ENCODE measurements at regions not wholly inside any gene's neighbourhood (a gene's known extent, or its start where the extent isn't known, plus 50 kb on each side); places are given as distances from the start of the nearest gene placed in this dataset.

DNA sequence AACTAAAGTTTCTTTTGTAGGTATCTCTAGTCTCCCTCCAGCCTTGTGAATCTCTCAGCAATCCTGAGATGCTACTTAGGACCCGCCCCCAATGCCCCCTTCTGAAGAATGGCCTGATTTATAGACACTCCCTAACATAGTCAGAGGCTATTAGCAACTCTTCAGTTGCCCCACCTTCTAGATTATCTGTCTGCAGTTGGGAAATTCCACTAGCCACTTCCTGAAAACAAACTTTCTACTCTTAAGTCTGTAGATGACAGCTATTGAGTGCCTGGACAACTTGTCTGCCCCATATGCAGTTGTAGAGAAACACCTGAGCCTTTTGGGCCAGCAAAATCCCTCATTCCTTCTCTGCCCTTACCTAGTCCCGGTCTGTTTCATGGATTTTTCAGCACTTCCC is 188.2 kb upstream of the PREP start:
- no peaks in the 10 kb centered on the region for H3K27me3 ChIP-seq (ENCODE audit: insufficient read depth, low read length)
- no peak overlapping the region for H3K9ac ChIP-seq (ENCODE audit: low read depth, low read length)
- H3K27ac ChIP-seq (ENCODE audit: low read length) = no peak overlapping the region
- H3K9me3 ChIP-seq (ENCODE audit: insufficient read depth, low read depth, low read length) = no peaks in the 10 kb centered on the region
- no peak overlapping the region for H3K4me3 ChIP-seq (ENCODE audit: low read length)
- H3K4me1 ChIP-seq (ENCODE audit: insufficient read depth, low read length) = peaks cover 19% of the 10 kb centered on the region
- H3K36me3 ChIP-seq (ENCODE audit: insufficient read depth, low read depth, low read length) = no peaks in the 10 kb centered on the region

DNA sequence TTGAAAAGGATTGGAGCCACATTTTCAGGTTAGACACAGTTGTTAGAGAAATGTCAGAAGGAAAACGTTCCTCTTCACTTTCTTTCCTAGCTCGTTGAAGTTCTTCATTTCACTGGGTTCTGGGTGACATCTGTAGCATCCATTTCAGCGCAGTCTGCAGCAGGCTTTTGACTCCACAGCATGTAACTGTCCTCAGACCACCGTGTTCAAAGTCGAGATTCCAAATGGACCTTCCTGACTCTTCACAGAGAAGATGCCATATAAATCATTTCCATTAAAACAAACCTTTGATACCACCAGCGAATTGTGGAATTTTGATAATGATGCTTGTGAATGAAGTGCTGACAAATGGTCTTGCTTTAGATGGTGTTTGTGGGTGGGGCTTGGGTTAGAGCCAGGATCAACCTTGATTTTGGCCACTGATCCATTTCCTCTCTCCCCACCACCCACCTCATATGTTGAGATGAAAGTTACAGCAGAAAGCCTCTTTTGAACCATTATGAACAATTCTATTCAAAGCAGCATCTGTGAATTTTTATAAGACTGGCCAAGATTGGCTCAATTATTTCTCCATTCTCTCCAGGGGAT is 185.3 kb upstream of the PREP start:
- Histone ChIP-seq H3K4me3 (ENCODE audit: low read length) (no peak overlapping the region), H3K27ac (ENCODE audit: low read length) (no peak overlapping the region)

DNA sequence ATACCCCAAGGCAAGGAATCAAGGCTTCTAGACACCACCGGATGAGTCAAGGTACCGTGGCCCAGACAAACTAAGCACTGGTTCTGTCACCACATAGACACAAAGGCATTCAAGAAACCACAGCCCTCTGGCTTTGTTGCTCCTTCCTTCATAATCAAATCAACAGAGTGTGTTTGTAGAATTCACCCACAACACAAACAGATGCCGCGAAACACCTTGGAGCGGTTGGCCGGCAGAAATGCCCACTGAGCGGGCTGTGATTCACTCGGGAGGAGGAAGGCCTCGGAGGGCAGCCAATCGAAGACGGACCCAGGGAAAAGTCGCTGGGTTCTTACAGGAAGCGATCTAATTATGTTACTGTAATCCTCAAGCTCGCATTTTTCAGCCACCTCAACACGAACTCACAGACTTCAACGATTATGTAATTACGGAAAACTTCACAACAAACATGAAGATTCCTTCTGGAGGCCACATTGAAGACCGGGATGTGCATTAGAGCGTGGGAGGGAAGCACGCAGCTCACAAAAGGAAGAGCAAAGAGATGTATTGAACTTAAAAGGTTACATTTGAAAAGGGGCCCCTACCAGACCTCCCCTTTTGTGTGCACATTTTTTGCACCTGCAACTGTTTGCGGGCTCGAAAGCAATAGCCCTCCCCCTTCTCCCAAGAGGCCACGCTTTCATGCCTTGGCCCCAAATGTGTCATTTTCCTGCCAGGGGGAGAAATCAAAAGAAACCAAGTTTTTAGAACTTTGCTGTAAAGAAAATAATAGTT is 184.7 kb upstream of the PREP start:
- H3K4me3 ChIP-seq (ENCODE audit: low read length) = no peak overlapping the region
- no peak overlapping the region for H3K27ac ChIP-seq (ENCODE audit: low read length)
- peaks cover 3% of the 10 kb centered on the region; the same call in 1 of the 2 replicates for H3K4me1 ChIP-seq (ENCODE audit: insufficient read depth, low read length)
- no peaks in the 10 kb centered on the region for H3K27me3 ChIP-seq (ENCODE audit: insufficient read depth, low read length)
- no peaks in the 10 kb centered on the region for H3K9me3 ChIP-seq (ENCODE audit: insufficient read depth, low read depth, low read length)
- no peak overlapping the region for H3K9ac ChIP-seq (ENCODE audit: low read depth, low read length)
- no peaks in the 10 kb centered on the region for H3K36me3 ChIP-seq (ENCODE audit: insufficient read depth, low read depth, low read length)

More for the DNA sequence above, 185.3 kb upstream of the PREP start:
- H3K27me3 ChIP-seq (ENCODE audit: insufficient read depth, low read length) = no peaks in the 10 kb centered on the region
- no peak overlapping the region for H3K9ac ChIP-seq (ENCODE audit: low read depth, low read length)
- H3K9me3 ChIP-seq (ENCODE audit: insufficient read depth, low read depth, low read length) = no peaks in the 10 kb centered on the region
- H3K4me1 ChIP-seq (ENCODE audit: insufficient read depth, low read length) = peaks cover 9% of the 10 kb centered on the region
- no peaks in the 10 kb centered on the region for H3K36me3 ChIP-seq (ENCODE audit: insufficient read depth, low read depth, low read length)

DNA sequence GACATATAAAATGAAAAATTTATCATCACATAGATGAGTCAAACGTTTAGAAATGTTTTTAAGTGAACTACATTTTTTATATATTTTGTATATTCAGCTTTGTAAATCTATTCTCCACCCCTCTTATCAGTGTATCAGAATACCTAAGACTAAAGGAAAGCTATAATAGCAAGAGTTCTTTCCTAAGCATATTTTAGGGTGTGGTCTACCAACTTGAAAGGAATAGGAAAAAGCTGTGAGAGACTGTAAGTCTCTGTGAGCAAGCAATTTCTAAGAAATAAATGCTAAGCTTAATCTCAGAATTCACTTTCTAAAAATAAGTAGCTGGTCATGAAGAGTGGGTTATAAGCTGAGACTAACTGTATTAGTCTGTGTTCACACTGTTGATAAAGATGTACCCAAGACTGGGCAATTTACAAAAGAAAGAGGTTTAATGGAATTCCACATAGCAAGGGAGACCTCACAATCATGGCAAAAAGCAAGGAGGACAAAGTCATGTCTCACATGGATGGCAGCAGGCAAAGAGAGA is 175.4 kb upstream of the PREP start:
- H3K4me3 ChIP-seq (ENCODE audit: low read length) = no peak overlapping the region
- H3K9me3 ChIP-seq (ENCODE audit: insufficient read depth, low read depth, low read length) = no peaks in the 10 kb centered on the region
- no peaks in the 10 kb centered on the region for H3K27me3 ChIP-seq (ENCODE audit: insufficient read depth, low read length)
- H3K27ac ChIP-seq (ENCODE audit: low read length) = no peak overlapping the region
- no peaks in the 10 kb centered on the region for H3K36me3 ChIP-seq (ENCODE audit: insufficient read depth, low read depth, low read length)
- H3K9ac ChIP-seq (ENCODE audit: low read depth, low read length) = no peak overlapping the region
- no peaks in the 10 kb centered on the region for H3K4me1 ChIP-seq (ENCODE audit: insufficient read depth, low read length)

DNA sequence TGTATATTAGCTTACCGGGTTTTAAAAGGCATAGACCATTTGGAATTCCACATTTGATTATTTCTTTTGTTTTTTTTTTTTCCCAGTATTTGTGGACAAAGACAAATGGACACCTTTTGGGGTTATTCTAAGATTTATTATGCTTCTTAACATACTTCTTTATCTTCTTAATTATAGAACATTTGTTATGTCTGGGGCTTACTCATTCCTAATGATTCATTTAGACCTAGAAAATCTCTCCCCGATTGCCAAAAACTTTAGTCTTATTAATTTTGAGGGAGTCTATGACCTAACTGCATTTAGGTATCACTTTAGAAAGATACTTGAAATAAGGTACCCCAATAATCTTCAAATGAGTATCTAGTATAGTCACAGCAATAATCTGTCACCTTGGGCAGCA is 170.7 kb upstream of the PREP start:
- H3K4me3 ChIP-seq (ENCODE audit: low read length) = no peak overlapping the region
- no peak overlapping the region for H3K27ac ChIP-seq (ENCODE audit: low read length)
- no peak overlapping the region for H3K9ac ChIP-seq (ENCODE audit: low read depth, low read length)

DNA sequence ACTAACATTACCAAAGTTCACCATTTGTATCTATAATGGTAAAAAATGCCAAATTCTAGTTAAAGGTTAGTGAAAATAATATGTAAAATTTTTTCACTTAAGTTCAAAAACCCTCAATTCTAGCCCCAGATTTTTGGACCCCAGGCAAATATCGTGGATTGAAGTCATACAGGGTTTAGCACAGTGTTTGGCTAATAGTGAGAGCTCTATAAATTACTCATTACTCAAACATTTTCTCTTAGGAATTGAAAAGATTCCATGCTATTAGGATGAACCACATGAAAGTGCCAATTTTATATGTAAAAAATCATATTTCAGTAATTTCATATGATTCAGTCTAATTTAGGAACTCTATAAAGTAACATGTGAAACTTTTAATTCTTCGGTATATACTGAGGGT is 170.3 kb upstream of the PREP start:
- no peak overlapping the region for H3K9ac ChIP-seq (ENCODE audit: low read depth, low read length)
- H3K27ac ChIP-seq (ENCODE audit: low read length) = no peak overlapping the region
- H3K27me3 ChIP-seq (ENCODE audit: insufficient read depth, low read length) = no peaks in the 10 kb centered on the region
- no peak overlapping the region for H3K4me3 ChIP-seq (ENCODE audit: low read length)
- H3K4me1 ChIP-seq (ENCODE audit: insufficient read depth, low read length) = no peaks in the 10 kb centered on the region
- H3K9me3 ChIP-seq (ENCODE audit: insufficient read depth, low read depth, low read length) = no peaks in the 10 kb centered on the region
- H3K36me3 ChIP-seq (ENCODE audit: insufficient read depth, low read depth, low read length) = no peaks in the 10 kb centered on the region

More for the DNA sequence above, 170.7 kb upstream of the PREP start:
- no peaks in the 10 kb centered on the region for H3K9me3 ChIP-seq (ENCODE audit: insufficient read depth, low read depth, low read length)
- H3K27me3 ChIP-seq (ENCODE audit: insufficient read depth, low read length) = no peaks in the 10 kb centered on the region
- H3K4me1 ChIP-seq (ENCODE audit: insufficient read depth, low read length) = no peaks in the 10 kb centered on the region
- no peaks in the 10 kb centered on the region for H3K36me3 ChIP-seq (ENCODE audit: insufficient read depth, low read depth, low read length)

DNA sequence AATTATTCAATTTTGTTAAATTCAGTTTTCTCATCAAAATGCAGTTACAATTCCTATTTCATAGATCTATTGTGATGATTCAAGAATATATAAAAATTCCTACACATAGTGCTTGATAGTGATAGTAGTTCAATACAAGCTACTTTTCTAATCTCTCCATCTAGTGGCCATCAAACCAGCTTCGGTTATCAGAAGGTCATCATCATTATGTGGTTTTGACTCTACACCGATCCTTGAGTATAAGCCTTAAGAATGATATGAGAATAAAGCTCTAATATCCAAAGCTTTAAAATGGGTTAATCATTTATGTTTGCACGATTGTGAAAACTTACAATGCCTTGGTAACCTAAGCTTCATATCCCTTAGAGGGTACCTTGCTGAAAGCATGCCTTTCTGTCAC is 167.5 kb upstream of the PREP start:
- Histone ChIP-seq H3K4me3 (ENCODE audit: low read length) (no peak overlapping the region), H3K9me3 (ENCODE audit: insufficient read depth, low read depth, low read length) (no peaks in the 10 kb centered on the region)

DNA sequence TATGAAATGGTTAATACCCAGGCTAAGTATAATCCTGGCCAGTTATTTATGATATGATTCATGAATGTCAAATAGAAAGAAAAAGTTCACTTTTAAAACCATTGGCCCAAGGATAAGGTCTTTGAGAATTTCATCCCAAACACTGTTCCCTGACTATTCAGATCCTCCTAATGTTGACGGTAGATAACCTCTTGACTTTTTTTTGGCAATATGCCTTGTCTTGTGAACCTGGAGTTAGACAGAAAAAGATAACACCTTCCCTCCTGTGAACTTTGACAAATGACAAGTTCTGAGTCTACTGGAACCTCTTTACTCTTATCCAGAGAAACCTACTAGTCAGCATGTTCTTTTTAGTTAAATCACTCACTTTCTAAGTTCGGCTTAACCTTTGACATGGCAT is 166.8 kb upstream of the PREP start:
- Histone ChIP-seq H3K36me3 (ENCODE audit: insufficient read depth, low read depth, low read length) (no peaks in the 10 kb centered on the region), H3K27ac (ENCODE audit: low read length) (no peak overlapping the region), H3K9me3 (ENCODE audit: insufficient read depth, low read depth, low read length) (no peaks in the 10 kb centered on the region), H3K27me3 (ENCODE audit: insufficient read depth, low read length) (no peaks in the 10 kb centered on the region), H3K4me3 (ENCODE audit: low read length) (no peak overlapping the region), H3K4me1 (ENCODE audit: insufficient read depth, low read length) (no peaks in the 10 kb centered on the region), H3K9ac (ENCODE audit: low read depth, low read length) (no peak overlapping the region)

More for the DNA sequence above, 167.5 kb upstream of the PREP start:
- no peaks in the 10 kb centered on the region for H3K27me3 ChIP-seq (ENCODE audit: insufficient read depth, low read length)
- no peak overlapping the region for H3K27ac ChIP-seq (ENCODE audit: low read length)
- no peaks in the 10 kb centered on the region for H3K36me3 ChIP-seq (ENCODE audit: insufficient read depth, low read depth, low read length)
- H3K4me1 ChIP-seq (ENCODE audit: insufficient read depth, low read length) = no peaks in the 10 kb centered on the region
- H3K9ac ChIP-seq (ENCODE audit: low read depth, low read length) = no peak overlapping the region

DNA sequence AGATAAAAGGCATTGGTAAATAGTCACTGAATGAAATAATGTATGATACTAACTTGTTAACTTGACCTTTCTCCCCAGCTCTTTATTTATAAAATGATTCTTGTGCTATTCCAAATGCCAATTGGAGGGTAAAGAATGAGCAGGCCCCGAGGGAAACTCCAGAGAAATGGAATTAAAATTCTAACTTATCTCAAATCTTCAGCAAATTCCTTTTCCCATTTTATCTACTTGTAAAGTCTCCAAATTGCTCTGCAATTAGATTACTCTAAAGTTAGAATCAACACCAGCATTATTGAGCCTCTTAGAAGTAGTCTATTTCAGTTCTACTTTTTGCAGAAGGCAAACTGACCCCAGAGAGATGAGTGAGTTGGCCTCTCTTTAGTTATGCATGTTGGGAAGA is 165.9 kb upstream of the PREP start:
- no peaks in the 10 kb centered on the region for H3K4me1 ChIP-seq (ENCODE audit: insufficient read depth, low read length)
- no peak overlapping the region for H3K9ac ChIP-seq (ENCODE audit: low read depth, low read length)
- no peaks in the 10 kb centered on the region for H3K9me3 ChIP-seq (ENCODE audit: insufficient read depth, low read depth, low read length)
- no peak overlapping the region for H3K27ac ChIP-seq (ENCODE audit: low read length)
- no peaks in the 10 kb centered on the region for H3K27me3 ChIP-seq (ENCODE audit: insufficient read depth, low read length)
- H3K36me3 ChIP-seq (ENCODE audit: insufficient read depth, low read depth, low read length) = no peaks in the 10 kb centered on the region
- no peak overlapping the region for H3K4me3 ChIP-seq (ENCODE audit: low read length)

DNA sequence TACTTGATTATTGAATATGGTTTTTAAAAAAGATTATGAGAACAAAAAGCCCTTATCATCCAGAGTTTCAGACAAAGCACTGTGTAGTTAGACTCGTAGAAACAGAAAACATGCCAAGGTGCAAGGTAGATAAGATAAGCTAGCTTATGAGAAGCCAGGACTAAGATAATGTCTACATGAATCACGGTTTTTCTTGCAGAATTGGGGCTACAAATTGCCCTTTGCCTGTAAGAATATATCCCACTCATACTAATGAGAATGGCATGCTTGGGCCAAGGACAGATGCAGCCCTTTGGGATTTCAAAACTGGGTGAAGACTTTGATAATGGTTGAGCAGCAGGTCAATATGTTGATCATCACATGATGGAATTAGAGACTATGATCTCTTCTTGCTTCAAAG is 165.3 kb upstream of the PREP start:
- no peak overlapping the region for H3K4me3 ChIP-seq (ENCODE audit: low read length)
- no peaks in the 10 kb centered on the region for H3K9me3 ChIP-seq (ENCODE audit: insufficient read depth, low read depth, low read length)
- no peaks in the 10 kb centered on the region for H3K36me3 ChIP-seq (ENCODE audit: insufficient read depth, low read depth, low read length)
- H3K27me3 ChIP-seq (ENCODE audit: insufficient read depth, low read length) = no peaks in the 10 kb centered on the region
- H3K9ac ChIP-seq (ENCODE audit: low read depth, low read length) = no peak overlapping the region
- no peak overlapping the region for H3K27ac ChIP-seq (ENCODE audit: low read length)
- no peaks in the 10 kb centered on the region for H3K4me1 ChIP-seq (ENCODE audit: insufficient read depth, low read length)

DNA sequence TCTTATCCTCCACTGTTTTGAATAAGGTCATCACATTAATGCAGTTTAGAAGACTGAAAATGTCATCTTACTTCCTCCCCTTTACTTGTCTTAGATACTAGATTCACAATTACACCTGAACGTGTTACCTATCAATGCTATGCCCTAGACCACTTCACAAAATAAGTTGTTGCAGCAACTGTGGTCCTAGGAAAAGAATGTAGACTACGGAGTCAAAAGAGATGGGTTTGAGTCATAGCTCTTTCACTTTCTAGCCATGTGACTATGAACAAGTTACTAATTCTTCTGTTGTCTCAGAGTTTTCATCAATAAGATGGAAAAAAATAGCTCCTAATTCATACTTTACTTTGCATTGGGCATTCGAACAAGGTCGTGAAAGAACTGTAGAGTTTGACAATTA is 164.3 kb upstream of the PREP start:
- no peaks in the 10 kb centered on the region for H3K36me3 ChIP-seq (ENCODE audit: insufficient read depth, low read depth, low read length)
- H3K9me3 ChIP-seq (ENCODE audit: insufficient read depth, low read depth, low read length) = no peaks in the 10 kb centered on the region
- no peaks in the 10 kb centered on the region for H3K4me1 ChIP-seq (ENCODE audit: insufficient read depth, low read length)
- no peaks in the 10 kb centered on the region for H3K27me3 ChIP-seq (ENCODE audit: insufficient read depth, low read length)
- H3K9ac ChIP-seq (ENCODE audit: low read depth, low read length) = no peak overlapping the region
- no peak overlapping the region for H3K4me3 ChIP-seq (ENCODE audit: low read length)
- no peak overlapping the region for H3K27ac ChIP-seq (ENCODE audit: low read length)

DNA sequence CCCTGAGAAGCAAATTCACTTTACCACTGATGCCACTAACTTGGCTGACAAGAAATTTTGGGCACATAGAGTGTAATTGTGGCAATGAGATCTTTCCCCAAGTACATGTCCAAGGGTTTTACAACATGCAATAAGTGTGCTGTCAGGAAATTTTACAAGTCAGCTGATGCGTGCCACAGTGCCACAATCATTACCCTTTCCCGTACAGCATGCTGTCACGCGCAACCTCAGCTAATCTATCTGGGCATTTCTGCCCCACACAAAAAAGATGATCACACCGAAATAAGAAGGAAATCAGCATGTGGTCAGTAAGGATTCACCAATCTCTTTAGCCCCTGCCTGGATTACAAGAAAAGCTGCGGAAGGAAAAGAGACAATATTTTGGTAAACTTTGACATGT is 163.6 kb upstream of the PREP start:
- no peak overlapping the region for H3K9ac ChIP-seq (ENCODE audit: low read depth, low read length)
- H3K9me3 ChIP-seq (ENCODE audit: insufficient read depth, low read depth, low read length) = no peaks in the 10 kb centered on the region
- H3K27me3 ChIP-seq (ENCODE audit: insufficient read depth, low read length) = no peaks in the 10 kb centered on the region
- H3K4me1 ChIP-seq (ENCODE audit: insufficient read depth, low read length) = no peaks in the 10 kb centered on the region
- H3K36me3 ChIP-seq (ENCODE audit: insufficient read depth, low read depth, low read length) = no peaks in the 10 kb centered on the region
- no peak overlapping the region for H3K4me3 ChIP-seq (ENCODE audit: low read length)
- H3K27ac ChIP-seq (ENCODE audit: low read length) = no peak overlapping the region
